GM19455 (cell line): ENCODE measurements at regions not wholly inside any gene's neighbourhood (a gene's known extent, or its start where the extent isn't known, plus 50 kb on each side); places are given as distances from the start of the nearest gene placed in this dataset.

Source experiments
- ATAC-seq: cut with Tn5 transposase; IDR thresholded peaks from one replicate; pipeline ENCODE4 v1.9.1; 2021; ENCODE audit not compliant: unreplicated experiment

GRCh38 chr2:16322308-16323125 is 343.1 kb downstream of the CYRIA start:
- no peak for ATAC-seq

- no peak for ATAC-seq
Observed at GRCh38 chr2:16321872-16322271, 343.8 kb downstream of the CYRIA start.

GRCh38 chr2:16321256-16321655 is 344.4 kb downstream of the CYRIA start:
- no peak for ATAC-seq

GRCh38 chr2:16320716-16321115 is 344.9 kb downstream of the CYRIA start:
- no peak for ATAC-seq

- no peak for ATAC-seq
Observed at GRCh38 chr2:16319551-16320121, 346.0 kb downstream of the CYRIA start.

GRCh38 chr2:16318474-16319195 is 347.0 kb downstream of the CYRIA start:
- no peak for ATAC-seq

GRCh38 chr2:16318051-16318450 is 347.6 kb downstream of the CYRIA start:
- no peak for ATAC-seq

GRCh38 chr2:16317211-16317830 is 348.3 kb downstream of the CYRIA start:
- no peak for ATAC-seq

- no peak for ATAC-seq
Observed at GRCh38 chr2:16316456-16317210, 349.0 kb downstream of the CYRIA start.

- ATAC-seq = no peak
Observed at GRCh38 chr2:16315908-16316307, 349.7 kb downstream of the CYRIA start.

- ATAC-seq = no peak
Observed at GRCh38 chr2:16315458-16315835, 350.2 kb downstream of the CYRIA start.

GRCh38 chr2:16314691-16315457 is 350.8 kb downstream of the CYRIA start:
- ATAC-seq = no peak

GRCh38 chr2:16314001-16314400 is 351.6 kb downstream of the CYRIA start:
- ATAC-seq = no peak

GRCh38 chr2:16313235-16313975 is 352.2 kb downstream of the CYRIA start:
- no peak for ATAC-seq

GRCh38 chr2:16312771-16313170 is 352.9 kb downstream of the CYRIA start:
- ATAC-seq = no peak

- no peak for ATAC-seq
Observed at GRCh38 chr2:16311521-16312440, 353.9 kb downstream of the CYRIA start.

GRCh38 chr2:16308816-16309215 is 356.8 kb downstream of the CYRIA start:
- ATAC-seq = no peak

- ATAC-seq = no peak
Observed at GRCh38 chr2:16304876-16305590, 360.6 kb downstream of the CYRIA start.
